ENCODE measurements at regions not wholly inside any gene's neighbourhood (a gene's known extent, or its start where the extent isn't known, plus 50 kb on each side); places are given as distances from the start of the nearest gene placed in this dataset.

GRCh38 chr6:811831-812230, 118.9 kb upstream of the EXOC2 start:
- H3K9me3 ChIP-seq, result no peaks in the 10 kb centered on the region
- ATAC-seq (replicated peaks in 1 of 4) (no peak), DNase-seq (no peak)
- H3K27ac ChIP-seq (ENCODE audit: low read length), result no peak overlapping the region
- Mint-ChIP-seq H3K4me3 (no peak overlapping the region), H3K27ac (no peak overlapping the region), H3K27me3 (peaks cover 5 to 10% of the 10 kb centered on the region in 2 donors), H3K4me1 (peaks cover 1 to 5% (median 4%) of the 10 kb centered on the region in 3 donors), H3K36me3 (no peaks in the 10 kb centered on the region), H3K9me3 (no peaks in the 10 kb centered on the region)
- POLR2A ChIA-PET, result no interaction called here
- no peak overlapping the region for H3K4me3 ChIP-seq (ENCODE audit: control insufficient read depth in 1 of 2, extremely low read depth in 1 of 2, low read length in 1 of 2)
- no peaks in the 10 kb centered on the region for H3K36me3 ChIP-seq (ENCODE audit: control insufficient read depth in 2 of 2, extremely low read depth in 1 of 2, insufficient read depth in 1 of 2, low read length in 1 of 2)
- H3K27me3 ChIP-seq (replicated peaks in 1 of 2; ENCODE audit: control insufficient read depth in 2 of 2, extremely low read depth in 1 of 2, insufficient read depth in 2 of 2, low read length in 1 of 2), result peaks cover 0 to 2% of the 10 kb centered on the region in 2 experiments
- CTCF ChIA-PET, result no interaction called here
- H3K4me1 ChIP-seq (ENCODE audit: control insufficient read depth in 1 of 2, extremely low read depth in 1 of 2, insufficient read depth in 2 of 2, low read length in 2 of 2), result no peaks in the 10 kb centered on the region
- 90% methylated on average over 2 of the region's 2 CpGs for WGBS (ENCODE audit: insufficient coverage)

DNA sequence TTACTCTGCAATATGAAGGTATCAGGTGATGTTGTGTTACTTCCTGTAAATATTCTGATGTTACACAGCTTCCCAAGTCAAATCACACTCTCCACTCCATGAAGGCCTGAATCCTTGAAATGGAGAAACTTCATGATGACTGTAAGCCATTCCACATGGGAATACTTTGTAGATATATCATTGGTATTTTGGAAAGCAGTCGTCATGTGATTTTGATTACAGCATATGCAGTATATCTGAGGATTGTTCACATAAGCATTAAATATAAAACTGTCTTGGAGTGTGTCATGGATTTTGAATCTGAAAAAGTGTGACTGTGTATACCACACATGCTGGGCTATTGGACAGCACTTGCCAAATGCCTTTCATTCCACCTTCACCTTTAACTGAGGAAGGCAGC, 118.3 kb upstream of the EXOC2 start:
- H3K4me3 Mint-ChIP-seq, result no peak overlapping the region
- H3K9me3 Mint-ChIP-seq, result no peaks in the 10 kb centered on the region
- ATAC-seq (replicated peaks in 1 of 4), result no peak
- no peak overlapping the region for H3K27ac Mint-ChIP-seq
- no peaks in the 10 kb centered on the region for H3K9me3 ChIP-seq
- POLR2A ChIA-PET, result no interaction called here
- no peak overlapping the region for H3K4me3 ChIP-seq (ENCODE audit: control insufficient read depth in 1 of 2, extremely low read depth in 1 of 2, low read length in 1 of 2)
- no peaks in the 10 kb centered on the region for H3K4me1 Mint-ChIP-seq
- no CpG with 5 or more reads among the region's 1 CpG for WGBS (ENCODE audit: insufficient coverage)
- DNase-seq, result no peak
- no peaks in the 10 kb centered on the region for H3K36me3 ChIP-seq (ENCODE audit: control insufficient read depth in 2 of 2, extremely low read depth in 1 of 2, insufficient read depth in 1 of 2, low read length in 1 of 2)
- H3K4me1 ChIP-seq (ENCODE audit: control insufficient read depth in 1 of 2, extremely low read depth in 1 of 2, insufficient read depth in 2 of 2, low read length in 2 of 2), result no peaks in the 10 kb centered on the region
- H3K36me3 Mint-ChIP-seq, result no peaks in the 10 kb centered on the region
- peaks cover 0 to 2% of the 10 kb centered on the region in 2 experiments for H3K27me3 ChIP-seq (replicated peaks in 1 of 2; ENCODE audit: control insufficient read depth in 2 of 2, extremely low read depth in 1 of 2, insufficient read depth in 2 of 2, low read length in 1 of 2)
- no peak overlapping the region for H3K27ac ChIP-seq (ENCODE audit: low read length)
- CTCF ChIA-PET, result no interaction called here
- H3K27me3 Mint-ChIP-seq, result peaks cover 5 to 10% of the 10 kb centered on the region in 2 donors

GRCh38 chr6:804771-805170, 111.8 kb upstream of the EXOC2 start:
- Mint-ChIP-seq H3K9me3 (no peaks in the 10 kb centered on the region), H3K27ac (no peak overlapping the region), H3K4me3 (no peak overlapping the region), H3K27me3 (peaks cover 11 to 24% of the 10 kb centered on the region in 2 donors), H3K36me3 (no peaks in the 10 kb centered on the region), H3K4me1 (no peaks in the 10 kb centered on the region)
- ATAC-seq (replicated peaks in 1 of 4) (no peak), DNase-seq (no peak)
- peaks cover 0 to 15% of the 10 kb centered on the region in 2 experiments for H3K27me3 ChIP-seq (replicated peaks in 1 of 2; ENCODE audit: control insufficient read depth in 2 of 2, extremely low read depth in 1 of 2, insufficient read depth in 2 of 2, low read length in 1 of 2)
- no peak overlapping the region for H3K4me3 ChIP-seq (ENCODE audit: control insufficient read depth in 1 of 2, extremely low read depth in 1 of 2, low read length in 1 of 2)
- H3K4me1 ChIP-seq (ENCODE audit: control insufficient read depth in 1 of 2, extremely low read depth in 1 of 2, insufficient read depth in 2 of 2, low read length in 2 of 2), result no peaks in the 10 kb centered on the region
- H3K9me3 ChIP-seq, result no peaks in the 10 kb centered on the region
- H3K36me3 ChIP-seq (ENCODE audit: control insufficient read depth in 2 of 2, extremely low read depth in 1 of 2, insufficient read depth in 1 of 2, low read length in 1 of 2), result no peaks in the 10 kb centered on the region
- POLR2A ChIA-PET, result no interaction called here
- WGBS (ENCODE audit: insufficient coverage), result 90% methylated on average over 8 of the region's 10 CpGs
- CTCF ChIA-PET, result no interaction called here
- no peak overlapping the region for H3K27ac ChIP-seq (ENCODE audit: low read length)

DNA sequence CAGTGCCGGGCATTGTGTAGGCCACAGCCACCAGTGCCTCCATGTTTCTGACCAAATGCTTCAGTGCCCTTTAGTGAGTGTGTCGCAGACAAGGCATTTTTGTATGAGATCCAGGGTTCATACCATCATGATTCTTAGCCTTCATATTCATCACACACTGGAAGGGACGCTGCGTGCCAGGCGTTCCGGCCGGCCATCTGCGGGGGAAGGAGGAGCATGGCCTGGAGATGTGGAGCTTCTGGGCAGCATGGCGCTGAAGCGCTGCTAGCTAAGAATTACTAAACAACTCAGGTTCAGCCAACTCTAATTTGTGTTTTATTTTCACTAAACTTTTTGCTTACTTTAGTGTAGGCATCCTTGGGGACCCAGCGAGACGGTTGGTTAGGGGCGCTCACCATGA, 111.4 kb upstream of the EXOC2 start:
- Mint-ChIP-seq H3K4me3 (no peak overlapping the region), H3K27me3 (peaks cover 11 to 28% of the 10 kb centered on the region in 2 donors), H3K36me3 (no peaks in the 10 kb centered on the region), H3K27ac (no peak overlapping the region), H3K4me1 (no peaks in the 10 kb centered on the region), H3K9me3 (no peaks in the 10 kb centered on the region)
- POLR2A ChIA-PET, result no interaction called here
- ATAC-seq (replicated peaks in 1 of 4), result no peak
- H3K27me3 ChIP-seq (replicated peaks in 1 of 2; ENCODE audit: control insufficient read depth in 2 of 2, extremely low read depth in 1 of 2, insufficient read depth in 2 of 2, low read length in 1 of 2), result peaks cover under 1 to 17% of the 10 kb centered on the region in 2 experiments
- H3K36me3 ChIP-seq (ENCODE audit: control insufficient read depth in 2 of 2, extremely low read depth in 1 of 2, insufficient read depth in 1 of 2, low read length in 1 of 2), result no peaks in the 10 kb centered on the region
- CTCF ChIA-PET, result interaction anchor here in 1 of 2 donors (0.7 kb wide), 1 partner anchor 15 kb away, joined by 3 read pairs; no protein-coding TSS in a partner anchor
- 93% methylated on average over 12 of the region's 13 CpGs for WGBS (ENCODE audit: insufficient coverage)
- H3K4me1 ChIP-seq (ENCODE audit: control insufficient read depth in 1 of 2, extremely low read depth in 1 of 2, insufficient read depth in 2 of 2, low read length in 2 of 2), result no peaks in the 10 kb centered on the region
- no peak overlapping the region for H3K27ac ChIP-seq (ENCODE audit: low read length)
- DNase-seq, result no peak
- H3K4me3 ChIP-seq (ENCODE audit: control insufficient read depth in 1 of 2, extremely low read depth in 1 of 2, low read length in 1 of 2), result no peak overlapping the region
- H3K9me3 ChIP-seq, result no peaks in the 10 kb centered on the region

GRCh38 chr6:803191-803977, 110.4 kb upstream of the EXOC2 start:
- ChIA-PET POLR2A (no interaction called here), CTCF (interaction anchor here in 1 of 2 donors (0.7 kb wide), 1 partner anchor 16 kb away, joined by 3 read pairs; no protein-coding TSS in a partner anchor)
- Histone ChIP-seq H3K27me3 (replicated peaks in 1 of 2; ENCODE audit: control insufficient read depth in 2 of 2, extremely low read depth in 1 of 2, insufficient read depth in 2 of 2, low read length in 1 of 2) (peaks cover 2 to 17% of the 10 kb centered on the region in 2 experiments), H3K36me3 (ENCODE audit: control insufficient read depth in 2 of 2, extremely low read depth in 1 of 2, insufficient read depth in 1 of 2, low read length in 1 of 2) (no peaks in the 10 kb centered on the region), H3K4me3 (ENCODE audit: control insufficient read depth in 1 of 2, extremely low read depth in 1 of 2, low read length in 1 of 2) (no peak overlapping the region), H3K27ac (ENCODE audit: low read length) (no peak overlapping the region), H3K9me3 (no peaks in the 10 kb centered on the region), H3K4me1 (ENCODE audit: control insufficient read depth in 1 of 2, extremely low read depth in 1 of 2, insufficient read depth in 2 of 2, low read length in 2 of 2) (no peaks in the 10 kb centered on the region)
- no peaks in the 10 kb centered on the region for H3K9me3 Mint-ChIP-seq
- no peak overlapping the region for H3K27ac Mint-ChIP-seq
- H3K27me3 Mint-ChIP-seq, result peaks cover 11 to 28% of the 10 kb centered on the region in 2 donors
- H3K36me3 Mint-ChIP-seq, result no peaks in the 10 kb centered on the region
- WGBS (ENCODE audit: insufficient coverage), result 85% methylated on average over 8 of the region's 11 CpGs
- no peak overlapping the region for H3K4me3 Mint-ChIP-seq
- no peak for DNase-seq
- H3K4me1 Mint-ChIP-seq, result no peaks in the 10 kb centered on the region
- ATAC-seq (replicated peaks in 1 of 4), result no peak

- Histone ChIP-seq H3K36me3 (ENCODE audit: control insufficient read depth in 2 of 2, extremely low read depth in 1 of 2, insufficient read depth in 1 of 2, low read length in 1 of 2) (no peaks in the 10 kb centered on the region), H3K27ac (ENCODE audit: low read length) (no peak overlapping the region), H3K27me3 (replicated peaks in 1 of 2; ENCODE audit: control insufficient read depth in 2 of 2, extremely low read depth in 1 of 2, insufficient read depth in 2 of 2, low read length in 1 of 2) (peaks cover 5 to 17% of the 10 kb centered on the region in 2 experiments), H3K9me3 (no peaks in the 10 kb centered on the region), H3K4me3 (ENCODE audit: control insufficient read depth in 1 of 2, extremely low read depth in 1 of 2, low read length in 1 of 2) (no peak overlapping the region), H3K4me1 (ENCODE audit: control insufficient read depth in 1 of 2, extremely low read depth in 1 of 2, insufficient read depth in 2 of 2, low read length in 2 of 2) (no peaks in the 10 kb centered on the region)
- Mint-ChIP-seq H3K4me1 (no peaks in the 10 kb centered on the region), H3K36me3 (no peaks in the 10 kb centered on the region), H3K9me3 (no peaks in the 10 kb centered on the region), H3K27ac (no peak overlapping the region), H3K27me3 (peaks cover 16 to 33% of the 10 kb centered on the region in 2 donors), H3K4me3 (no peak overlapping the region)
- ChIA-PET POLR2A (no interaction called here), CTCF (no interaction called here)
- DNase-seq (no peak), ATAC-seq (replicated peaks in 1 of 4) (no peak)
- 40% methylated on average over 1 of the region's 9 CpGs for WGBS (ENCODE audit: insufficient coverage)
Observed at GRCh38 chr6:802701-803100, 109.8 kb upstream of the EXOC2 start.
